Activated CD4-positive, alpha-beta T cell treated with anti-CD3 and anti-CD28 coated beads for 4 hours (primary cell): ENCODE measurements at regions not wholly inside any gene's neighbourhood (a gene's known extent, or its start where the extent isn't known, plus 50 kb on each side); places are given as distances from the start of the nearest gene placed in this dataset.

Experiments used
- DNase-seq, 2 donors: peaks; one replicate each; pipeline ENCODE4 v3.0.0-alpha.2; 2020

DNA sequence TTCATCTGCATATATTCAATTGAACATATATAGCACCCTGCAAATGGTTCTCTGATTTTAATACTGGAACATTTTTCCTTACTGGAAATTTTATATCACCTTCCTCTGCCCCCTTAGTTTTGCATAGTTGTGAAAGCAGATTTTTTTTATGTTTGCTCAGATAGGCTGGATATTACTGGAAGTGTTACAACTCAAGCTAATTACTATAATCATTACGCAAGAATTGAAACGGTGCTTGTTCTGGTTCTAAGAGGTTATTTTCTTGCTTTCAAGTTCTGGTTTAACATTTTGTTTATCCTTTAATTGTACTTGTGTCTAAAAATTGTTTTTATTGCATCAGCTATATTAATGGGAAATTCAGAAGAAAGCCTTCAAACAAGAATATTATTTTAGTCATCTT, 95.6 kb upstream of the MYO16 start:
- DNase-seq: no peak

DNA sequence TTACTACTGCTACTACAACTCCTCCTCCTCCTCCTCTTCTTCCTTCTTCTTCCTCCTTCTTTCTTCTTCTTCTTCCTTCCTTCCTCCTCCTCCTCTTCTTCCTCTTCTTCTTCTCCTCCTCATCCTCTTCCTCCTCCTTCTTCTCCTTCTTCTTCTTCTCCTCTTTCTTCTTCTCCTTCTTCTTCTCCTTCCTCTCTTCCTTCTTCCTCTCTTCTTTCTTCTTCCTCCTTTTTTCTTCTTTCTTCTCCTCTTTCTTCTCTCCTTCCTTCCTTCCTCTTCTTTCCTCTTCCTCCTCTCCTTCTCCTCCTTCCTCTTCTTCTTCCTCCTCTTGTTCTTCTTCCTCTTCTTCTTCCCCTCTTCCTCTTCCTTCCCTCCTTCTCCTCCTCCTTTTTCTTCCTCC, 94.7 kb upstream of the MYO16 start:
- DNase-seq: no peak

DNA sequence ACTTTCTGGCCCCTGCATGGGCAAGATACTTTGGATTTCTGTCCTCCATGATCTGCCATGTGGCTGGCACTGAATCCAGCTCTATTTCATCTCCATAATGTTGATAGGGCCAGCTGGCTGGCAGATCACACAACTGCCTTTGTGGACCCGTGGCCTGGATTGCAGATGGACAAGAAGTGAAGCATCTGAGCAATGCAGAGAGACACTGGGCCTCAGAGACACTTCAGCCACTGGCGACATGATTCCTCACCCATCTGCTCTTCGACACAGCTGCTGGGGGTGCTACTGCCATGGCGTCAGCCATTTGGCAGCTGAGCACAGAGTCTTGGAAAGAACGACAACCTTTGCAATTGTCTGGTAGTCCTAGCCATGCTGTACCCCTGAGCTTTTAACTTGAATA, 79.5 kb upstream of the MYO16 start:
- DNase-seq: no peak

DNA sequence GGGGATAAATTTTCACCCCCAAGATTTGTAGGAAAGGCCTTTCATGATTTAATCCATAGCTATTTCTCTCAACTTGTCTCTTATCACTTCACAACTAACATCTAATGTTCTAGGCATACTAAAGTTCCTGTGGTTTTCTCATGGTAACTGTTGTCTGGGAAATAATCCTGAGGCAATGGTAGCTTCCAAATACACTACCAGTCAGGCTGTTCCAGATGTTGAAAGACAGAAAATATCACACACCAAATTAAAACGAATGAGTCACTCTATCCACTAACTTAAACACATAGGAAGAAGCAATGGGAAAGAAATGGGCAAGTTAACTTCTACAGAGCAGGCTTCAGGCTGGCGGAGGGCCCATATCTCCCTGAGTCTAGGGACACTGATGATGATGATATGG, 77.7 kb upstream of the MYO16 start:
- no peak for DNase-seq

DNA sequence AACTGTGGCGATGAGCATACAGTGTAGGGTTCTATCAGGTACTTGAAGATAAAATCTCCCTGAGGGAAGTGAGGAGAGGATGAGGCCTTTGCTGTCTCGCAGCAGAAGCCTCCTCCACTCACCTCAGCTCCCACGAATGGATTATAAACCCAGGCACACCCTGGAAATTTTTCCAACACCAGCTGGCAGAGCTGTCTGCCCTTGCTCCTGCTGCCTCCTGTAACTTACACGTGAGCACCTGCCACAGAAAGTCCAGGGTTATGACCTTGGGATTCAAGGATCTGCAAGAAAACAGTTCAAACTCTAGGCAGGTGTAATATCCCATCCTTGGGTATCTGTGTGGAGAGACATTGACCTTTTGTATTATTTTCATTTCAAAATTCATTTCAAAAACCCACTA, 70.9 kb upstream of the MYO16 start:
- DNase-seq: no peak

DNA sequence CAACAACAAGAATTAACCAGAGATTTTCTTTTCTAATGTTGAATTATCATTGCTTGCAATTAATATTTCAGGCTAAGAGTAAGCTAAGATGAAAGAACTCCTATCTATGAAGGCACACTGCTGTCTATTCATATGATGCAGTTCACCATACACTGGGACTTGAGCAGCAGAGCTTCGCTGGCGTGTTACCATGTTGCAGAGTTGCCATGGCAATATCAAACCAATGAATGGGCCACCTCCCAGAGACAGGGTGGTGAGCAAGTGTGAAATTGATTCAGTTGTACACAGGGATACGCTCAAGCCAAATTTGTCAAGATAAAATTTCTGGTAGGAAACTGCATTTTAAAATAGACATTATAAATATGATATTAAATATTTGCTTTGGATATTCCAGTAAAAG, 69.3 kb upstream of the MYO16 start:
- no peak for DNase-seq

DNA sequence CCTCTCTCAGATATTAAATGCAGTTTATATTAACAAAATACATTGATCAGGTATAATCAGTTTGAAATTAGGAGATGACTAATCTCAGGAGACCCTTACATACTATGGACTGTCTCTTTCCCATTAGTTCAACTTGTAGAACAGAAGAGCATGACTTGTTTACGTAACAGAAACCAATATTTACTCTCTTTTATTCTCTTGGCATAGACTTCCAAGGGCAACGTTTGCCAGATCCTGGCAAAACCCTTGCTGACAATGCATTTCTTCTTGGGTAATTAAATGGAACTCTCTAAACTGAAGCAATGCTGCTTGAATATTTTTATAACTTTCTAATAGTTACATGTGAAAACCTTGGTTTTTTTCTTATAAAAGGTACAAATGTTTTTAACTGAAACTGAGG, 68.3 kb upstream of the MYO16 start:
- no peak for DNase-seq

DNA sequence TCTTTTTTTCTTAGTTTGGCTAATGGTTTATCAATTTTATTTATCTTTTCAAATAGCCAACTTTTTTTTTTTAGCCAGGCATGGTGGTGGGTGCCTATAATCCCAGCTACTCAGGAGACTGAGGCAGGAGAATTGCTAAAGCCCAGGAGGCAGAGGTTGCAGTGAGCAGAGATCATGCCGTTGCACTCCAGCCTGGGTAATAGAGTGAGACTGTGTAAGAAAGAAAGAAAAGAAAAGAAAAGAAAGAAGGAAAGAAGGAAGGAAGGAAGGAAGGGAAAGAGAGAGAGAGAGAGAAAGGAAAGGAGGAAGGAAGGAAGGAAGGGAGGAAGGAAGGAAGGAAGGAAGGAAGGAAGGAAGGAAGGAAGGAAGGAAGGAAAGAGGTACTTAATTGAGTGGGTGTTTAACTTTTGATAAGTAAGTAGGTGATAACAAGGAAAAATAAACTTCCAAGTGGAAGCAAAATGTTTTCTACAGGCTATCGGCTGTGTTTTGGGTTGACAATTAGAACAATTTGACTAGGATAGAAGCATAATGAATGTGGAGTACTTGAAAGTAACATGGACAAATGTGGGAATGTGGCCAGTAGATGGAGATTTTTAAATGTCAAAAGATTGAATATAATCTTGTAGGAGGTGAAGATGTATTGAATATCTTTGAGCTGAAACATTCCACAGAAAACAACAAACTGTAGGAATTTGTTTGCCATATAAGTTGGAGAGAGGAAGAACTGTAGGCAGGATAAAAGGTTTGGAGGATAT, 62.8 kb upstream of the MYO16 start:
- no peak for DNase-seq

DNA sequence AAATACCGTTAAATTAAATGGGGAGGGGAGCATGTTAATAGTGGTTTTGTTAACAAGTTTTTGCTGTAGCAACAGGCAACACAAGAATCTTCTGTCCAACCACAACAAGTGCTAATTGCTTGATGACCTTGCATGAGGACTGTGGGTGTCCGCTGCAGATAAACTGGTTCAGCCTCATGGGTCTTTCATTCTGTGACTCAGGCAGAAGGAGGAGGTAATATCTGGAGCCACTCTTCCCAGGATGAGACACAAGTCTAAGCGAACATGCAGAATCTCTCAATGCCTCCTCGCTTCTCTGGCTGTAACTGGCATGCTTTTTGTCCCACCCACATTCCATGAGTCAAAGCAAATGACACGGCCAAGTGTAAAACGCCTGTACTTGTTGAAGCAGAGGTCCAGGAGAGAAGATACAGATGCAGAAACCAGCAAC, 56.6 kb upstream of the MYO16 start:
- no peak for DNase-seq

DNA sequence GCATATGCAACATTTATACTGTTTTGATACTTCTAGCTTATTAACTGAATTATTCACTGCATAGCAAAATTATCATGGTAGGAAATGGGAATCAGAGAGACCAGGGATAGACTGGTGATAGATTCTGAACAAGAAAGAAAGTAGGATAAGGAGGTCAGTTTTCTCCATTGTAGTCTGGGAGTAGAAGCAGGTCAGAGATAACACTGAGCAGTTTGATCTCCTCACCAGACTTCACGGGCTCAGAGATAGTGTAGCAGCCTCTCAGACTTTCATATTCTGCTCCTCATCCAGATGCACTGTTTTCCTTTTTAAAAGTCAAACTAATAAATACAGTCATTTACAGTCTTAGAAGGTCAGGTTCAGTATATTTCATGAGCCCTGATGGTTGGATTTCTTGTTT, 56.0 kb upstream of the MYO16 start:
- DNase-seq: no peak

DNA sequence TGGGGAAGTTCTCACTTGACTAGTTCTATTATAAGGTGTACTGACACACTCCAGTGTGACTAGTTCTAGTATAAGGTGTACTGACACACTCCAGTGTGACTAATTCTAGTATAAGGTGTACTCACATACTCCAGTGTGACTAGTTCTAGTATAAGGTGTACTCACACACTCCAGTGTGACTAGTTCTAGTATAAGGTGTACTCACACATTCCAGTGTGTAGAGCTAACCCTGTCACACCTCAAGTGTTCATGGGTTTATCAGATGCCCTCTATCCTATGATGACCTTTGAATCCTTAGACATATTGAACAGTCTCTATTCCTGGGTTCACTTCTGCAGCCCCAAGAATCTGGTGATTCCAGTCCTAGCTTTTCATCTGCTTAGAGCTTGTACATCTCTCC, 54.6 kb upstream of the MYO16 start:
- no peak for DNase-seq

DNA sequence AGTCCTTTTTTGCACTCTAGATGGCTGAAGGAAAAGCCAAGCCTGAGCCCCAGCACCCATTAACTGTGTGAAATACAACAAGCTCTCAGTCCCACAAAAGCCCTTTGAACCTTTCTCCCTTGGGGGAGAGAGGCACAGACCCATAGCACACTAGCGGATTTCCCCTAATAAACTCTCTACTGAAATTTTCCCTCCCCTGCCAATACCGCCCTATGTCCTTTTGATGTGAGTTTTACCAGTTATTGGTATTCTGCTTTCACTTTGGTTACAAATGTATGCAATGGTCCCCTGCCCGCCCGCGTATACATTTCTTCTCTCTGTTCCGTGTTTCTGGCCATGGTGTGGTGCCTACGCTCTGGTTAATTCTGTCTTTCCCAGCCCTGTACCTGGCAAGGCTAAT, 54.0 kb upstream of the MYO16 start:
- no peak for DNase-seq
